NT2/D1 (cell line): ENCODE measurements at regions not wholly inside any gene's neighbourhood (a gene's known extent, or its start where the extent isn't known, plus 50 kb on each side); places are given as distances from the start of the nearest gene placed in this dataset.

Experiments
- SUZ12 ChIP-seq: IDR thresholded peaks from 2 replicates; pipeline ENCODE4 v1.6.1; 2011; ENCODE audit not compliant: insufficient read length, insufficient read depth; ENCODE audit errors: extremely low read depth
- ZNF274 ChIP-seq: IDR thresholded peaks from 2 replicates; pipeline ENCODE4 v1.6.1; 2011; ENCODE audit warnings: mild to moderate bottlenecking, low read depth, low read length

DNA sequence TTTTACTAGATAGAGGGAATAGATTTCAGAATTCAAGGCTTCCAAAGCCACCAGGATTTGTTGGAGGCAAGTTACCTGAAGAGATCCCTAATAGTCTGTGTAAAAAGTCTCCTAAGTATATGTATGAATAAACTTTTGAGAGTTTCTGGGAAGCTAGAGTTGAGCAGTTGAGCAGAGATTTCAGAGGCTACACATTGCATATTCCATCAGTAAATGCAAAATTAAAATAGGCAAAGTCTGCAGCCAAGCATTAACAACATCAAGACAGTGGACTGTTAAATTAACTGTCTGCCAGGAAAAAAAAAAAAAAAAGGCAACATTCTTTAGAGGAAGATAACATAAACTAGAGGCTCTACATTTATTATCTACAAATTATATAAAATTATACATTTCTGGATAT, 420.4 kb upstream of the TMEFF2 start:
- TF ChIP-seq ZNF274 (no peak), SUZ12 (no peak)
